Mammary epithelial cell (primary cell): ENCODE measurements at regions not wholly inside any gene's neighbourhood (a gene's known extent, or its start where the extent isn't known, plus 50 kb on each side); places are given as distances from the start of the nearest gene placed in this dataset.

ENCODE experiments used
- CTCF ChIP-seq, 2 donors: IDR thresholded peaks in 1 of 2; conservative IDR thresholded peaks in 1 of 2; 2 replicates each; pipeline ENCODE4 v1.5.1; 2011 to 2012; ENCODE audit warnings: inconsistent platforms in 2 of 2, low read length in 2 of 2, mild to moderate bottlenecking in 2 of 2, control low read depth in 1 of 2, low read depth in 1 of 2; ENCODE audit not compliant: insufficient read depth in 1 of 2; ENCODE audit errors: extremely low read depth in 1 of 2
- EZH2 ChIP-seq: IDR thresholded peaks from 2 replicates; pipeline ENCODE4 v1.6.1; 2012; ENCODE audit warnings: low read length, inconsistent platforms, borderline replicate concordance

- no peak for TF ChIP-seq CTCF (conservative IDR thresholded peaks at IDR 0.05 in 1 of 2, IDR thresholded peaks at IDR 0.05 in 1 of 2; ENCODE audit: extremely low read depth in 1 of 2, insufficient read depth in 1 of 2, low read depth in 1 of 2, low read length in 2 of 2)
- no peak for TF ChIP-seq EZH2
Measured at GRCh38 chr4:128468123-128468989, 180.7 kb upstream of the PGRMC2 start.
